ENCODE measurements at regions not wholly inside any gene's neighbourhood (a gene's known extent, or its start where the extent isn't known, plus 50 kb on each side); places are given as distances from the start of the nearest gene placed in this dataset.

DNA sequence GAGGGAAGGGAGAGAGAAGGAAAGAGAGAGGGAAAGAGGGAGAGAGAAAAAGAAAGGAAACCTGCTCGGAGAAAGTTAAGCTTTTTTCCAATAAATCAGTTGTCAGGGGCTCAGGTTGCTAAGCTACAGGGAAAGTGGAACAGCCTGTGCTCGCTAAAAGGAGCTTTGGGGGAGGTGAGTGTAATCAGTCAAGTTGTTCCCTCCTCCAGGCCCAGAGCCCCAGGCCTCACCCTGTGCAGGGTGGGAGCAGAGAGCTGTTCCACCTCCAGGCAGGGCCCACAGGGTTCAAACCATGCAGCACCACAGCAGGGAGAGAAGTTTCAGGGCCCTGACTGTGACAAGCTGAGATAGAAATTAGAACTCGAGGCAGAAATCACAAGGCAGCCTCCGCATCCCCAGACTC is 56.4 kb upstream of the PPP1CB start:
- TF ChIP-seq CTCF (conservative IDR thresholded peaks at IDR 0.05; ENCODE audit: low read depth, low read length) = no peak
- no peak for TF ChIP-seq EZH2 (IDR thresholded peaks at IDR 0.05; ENCODE audit: borderline replicate concordance, low read depth, low read length, poor library complexity, severe bottlenecking)
